ENCODE measurements at regions not wholly inside any gene's neighbourhood (a gene's known extent, or its start where the extent isn't known, plus 50 kb on each side); places are given as distances from the start of the nearest gene placed in this dataset.

GRCh38 chr2:173584676-173585458, 230.2 kb downstream of the CDCA7 start:
- Histone ChIP-seq H3K27ac (no peak overlapping the region), H3K9me3 (no peaks in the 10 kb centered on the region), H3K36me3 (no peaks in the 10 kb centered on the region), H3K4me3 (no peak overlapping the region), H3K4me1 (no peaks in the 10 kb centered on the region), H3K27me3 (no peaks in the 10 kb centered on the region)
- no peak for DNase-seq
- TF ChIP-seq, protein P1, sequence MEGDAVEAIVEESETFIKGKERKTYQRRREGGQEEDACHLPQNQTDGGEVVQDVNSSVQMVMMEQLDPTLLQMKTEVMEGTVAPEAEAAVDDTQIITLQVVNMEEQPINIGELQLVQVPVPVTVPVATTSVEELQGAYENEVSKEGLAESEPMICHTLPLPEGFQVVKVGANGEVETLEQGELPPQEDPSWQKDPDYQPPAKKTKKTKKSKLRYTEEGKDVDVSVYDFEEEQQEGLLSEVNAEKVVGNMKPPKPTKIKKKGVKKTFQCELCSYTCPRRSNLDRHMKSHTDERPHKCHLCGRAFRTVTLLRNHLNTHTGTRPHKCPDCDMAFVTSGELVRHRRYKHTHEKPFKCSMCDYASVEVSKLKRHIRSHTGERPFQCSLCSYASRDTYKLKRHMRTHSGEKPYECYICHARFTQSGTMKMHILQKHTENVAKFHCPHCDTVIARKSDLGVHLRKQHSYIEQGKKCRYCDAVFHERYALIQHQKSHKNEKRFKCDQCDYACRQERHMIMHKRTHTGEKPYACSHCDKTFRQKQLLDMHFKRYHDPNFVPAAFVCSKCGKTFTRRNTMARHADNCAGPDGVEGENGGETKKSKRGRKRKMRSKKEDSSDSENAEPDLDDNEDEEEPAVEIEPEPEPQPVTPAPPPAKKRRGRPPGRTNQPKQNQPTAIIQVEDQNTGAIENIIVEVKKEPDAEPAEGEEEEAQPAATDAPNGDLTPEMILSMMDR (IDR thresholded peaks at IDR 0.05) = no peak
- no peak for TF ChIP-seq POLR2A (IDR thresholded peaks at IDR 0.05)
- WGBS (ENCODE audit: insufficient coverage, low coverage, low lambda C conversion rate, missing lambda C conversion rate) = 62% methylated on average over 4 of the region's 4 CpGs
- intact Hi-C loops (cut with DNase I) = no loop called here
- ATAC-seq = no peak

DNA sequence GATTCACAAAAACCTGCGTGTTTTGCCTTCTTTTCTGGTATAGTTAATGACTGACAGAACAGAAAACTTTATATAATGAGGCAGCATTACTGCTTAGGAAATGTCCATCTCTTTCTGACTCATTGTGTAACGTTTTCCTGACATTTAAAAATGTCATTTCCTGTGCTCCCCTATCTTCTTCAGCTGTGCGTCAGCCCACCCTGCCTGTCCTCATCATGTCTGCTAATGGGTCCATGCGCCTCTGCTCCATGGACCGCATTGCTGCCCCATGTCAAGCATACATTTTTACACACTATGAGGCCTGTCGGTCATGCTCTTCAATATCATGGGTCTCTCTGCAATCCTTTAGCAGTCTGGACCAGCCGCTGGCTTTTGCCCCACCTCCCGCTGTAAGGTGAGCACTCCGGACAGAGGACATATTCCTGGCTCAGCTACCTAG, 234.3 kb downstream of the CDCA7 start:
- Histone ChIP-seq H3K27ac (no peak overlapping the region), H3K4me1 (no peaks in the 10 kb centered on the region), H3K27me3 (no peaks in the 10 kb centered on the region), H3K9me3 (no peaks in the 10 kb centered on the region), H3K4me3 (no peak overlapping the region), H3K36me3 (no peaks in the 10 kb centered on the region)
- ATAC-seq (no peak), DNase-seq (no peak)
- intact Hi-C loops (cut with DNase I) = no loop called here
- 73% methylated on average over 9 of the region's 9 CpGs for WGBS (ENCODE audit: insufficient coverage, low coverage, low lambda C conversion rate, missing lambda C conversion rate)
- TF ChIP-seq, protein P1 (IDR thresholded peaks at IDR 0.05) = no peak
- no peak for TF ChIP-seq POLR2A (IDR thresholded peaks at IDR 0.05)

DNA sequence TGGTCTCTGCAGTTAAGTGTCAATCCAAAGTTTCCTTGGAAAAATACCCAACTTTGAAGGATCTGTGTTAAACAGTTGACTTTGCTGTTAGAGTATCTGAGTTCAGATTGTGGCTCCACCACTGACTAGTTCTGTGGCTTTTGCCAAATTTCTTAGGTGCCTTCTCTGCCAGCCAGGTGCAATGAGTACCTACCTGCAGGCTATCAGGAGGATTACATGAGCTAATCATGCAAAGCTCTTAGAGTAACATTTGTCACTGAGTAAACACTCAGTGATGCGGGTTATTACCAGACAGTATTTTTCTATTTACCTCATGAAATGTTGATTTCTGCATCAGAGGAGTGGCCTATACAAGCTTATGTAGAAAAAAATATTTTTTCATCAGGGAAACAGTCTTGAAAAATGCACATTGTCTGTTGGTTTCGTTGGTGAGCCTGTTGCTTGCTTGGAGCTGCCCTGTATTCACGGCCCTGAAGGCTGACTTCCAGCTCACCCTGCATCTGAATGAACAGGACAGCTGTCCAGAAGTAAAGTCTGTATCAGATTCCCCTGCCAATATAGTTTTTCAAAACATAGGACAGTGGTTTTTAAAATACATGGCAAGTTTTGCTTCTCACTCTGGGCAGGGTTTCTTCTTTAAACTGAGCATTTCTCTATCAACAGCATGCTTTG, 235.1 kb downstream of the CDCA7 start:
- TF ChIP-seq, protein P1 (IDR thresholded peaks at IDR 0.05) = no peak
- TF ChIP-seq POLR2A (IDR thresholded peaks at IDR 0.05) = no peak
- DNase-seq = no peak
- no peak for ATAC-seq

GRCh38 chr2:173590276-173590861, 235.7 kb downstream of the CDCA7 start:
- Histone ChIP-seq H3K27me3 (no peaks in the 10 kb centered on the region), H3K4me1 (no peaks in the 10 kb centered on the region), H3K4me3 (no peak overlapping the region), H3K9me3 (no peaks in the 10 kb centered on the region), H3K27ac (no peak overlapping the region), H3K36me3 (no peaks in the 10 kb centered on the region)
- no peak for DNase-seq
- intact Hi-C loops (cut with DNase I) = no loop called here
- ATAC-seq = peak in 1 of 4 donors; percentile 14
- WGBS (ENCODE audit: insufficient coverage, low coverage, low lambda C conversion rate, missing lambda C conversion rate) = 90% methylated on average over 5 of the region's 6 CpGs
- TF ChIP-seq POLR2A (IDR thresholded peaks at IDR 0.05) = no peak
- TF ChIP-seq, protein P1 (IDR thresholded peaks at IDR 0.05) = no peak

More for the DNA sequence above, 235.1 kb downstream of the CDCA7 start:
- intact Hi-C loops (cut with DNase I) = no loop called here
- Histone ChIP-seq H3K9me3 (no peaks in the 10 kb centered on the region), H3K4me3 (no peak overlapping the region), H3K27me3 (no peaks in the 10 kb centered on the region), H3K36me3 (no peaks in the 10 kb centered on the region), H3K4me1 (no peaks in the 10 kb centered on the region), H3K27ac (no peak overlapping the region)
- WGBS (ENCODE audit: insufficient coverage, low coverage, low lambda C conversion rate, missing lambda C conversion rate) = 88% methylated on average over 3 of the region's 3 CpGs

All from right lobe of liver (tissue), 6 donors.